ENCODE measurements at regions not wholly inside any gene's neighbourhood (a gene's known extent, or its start where the extent isn't known, plus 50 kb on each side); places are given as distances from the start of the nearest gene placed in this dataset.

DNA sequence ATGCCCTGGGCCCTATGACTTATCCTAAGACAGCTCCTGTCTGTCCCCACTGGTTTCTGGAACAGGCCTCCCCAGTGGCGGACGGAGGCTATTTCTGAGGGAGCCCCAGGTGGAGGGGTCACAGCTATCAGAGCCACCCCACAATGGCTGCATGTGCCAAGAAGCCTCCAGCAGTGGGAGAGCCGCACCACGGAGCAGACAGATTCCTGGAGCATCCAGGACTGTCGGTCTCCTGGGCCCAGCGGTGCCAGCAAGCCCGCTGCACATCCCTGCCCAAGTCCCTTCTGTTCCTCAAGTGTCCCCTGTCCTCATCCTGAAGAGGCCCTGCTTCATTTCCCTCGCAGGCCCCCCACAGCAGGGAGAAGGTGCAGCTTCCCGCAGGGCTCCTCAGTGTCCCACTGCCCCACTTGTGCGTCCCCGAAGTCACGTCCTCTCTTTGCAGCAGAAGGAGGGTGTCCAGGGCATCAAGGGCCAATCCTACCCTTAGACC, 193.0 kb upstream of the SHH start:
- no peak overlapping the region for H3K27ac ChIP-seq
- H3K4me3 ChIP-seq = no peak overlapping the region
- ATAC-seq (replicated peaks in 6 of 8) = no peak
- 77 to 100% (median 80%) methylated on average over 1 to 4 of the region's 12 CpGs; no CpG with 5 or more reads in 7 of the 10 experiments for WGBS, 10 experiments
- in situ Hi-C loops (cut with MboI; ENCODE audit: low pct_unique_long_range_greater_than_20kb in 2 of 9, low sequenced_read_pairs in 9 of 9, unreplicated experiment in 9 of 9) = no loop called here
- no peaks in the 10 kb centered on the region for H3K4me1 ChIP-seq (replicated peaks in 1 of 2)

DNA sequence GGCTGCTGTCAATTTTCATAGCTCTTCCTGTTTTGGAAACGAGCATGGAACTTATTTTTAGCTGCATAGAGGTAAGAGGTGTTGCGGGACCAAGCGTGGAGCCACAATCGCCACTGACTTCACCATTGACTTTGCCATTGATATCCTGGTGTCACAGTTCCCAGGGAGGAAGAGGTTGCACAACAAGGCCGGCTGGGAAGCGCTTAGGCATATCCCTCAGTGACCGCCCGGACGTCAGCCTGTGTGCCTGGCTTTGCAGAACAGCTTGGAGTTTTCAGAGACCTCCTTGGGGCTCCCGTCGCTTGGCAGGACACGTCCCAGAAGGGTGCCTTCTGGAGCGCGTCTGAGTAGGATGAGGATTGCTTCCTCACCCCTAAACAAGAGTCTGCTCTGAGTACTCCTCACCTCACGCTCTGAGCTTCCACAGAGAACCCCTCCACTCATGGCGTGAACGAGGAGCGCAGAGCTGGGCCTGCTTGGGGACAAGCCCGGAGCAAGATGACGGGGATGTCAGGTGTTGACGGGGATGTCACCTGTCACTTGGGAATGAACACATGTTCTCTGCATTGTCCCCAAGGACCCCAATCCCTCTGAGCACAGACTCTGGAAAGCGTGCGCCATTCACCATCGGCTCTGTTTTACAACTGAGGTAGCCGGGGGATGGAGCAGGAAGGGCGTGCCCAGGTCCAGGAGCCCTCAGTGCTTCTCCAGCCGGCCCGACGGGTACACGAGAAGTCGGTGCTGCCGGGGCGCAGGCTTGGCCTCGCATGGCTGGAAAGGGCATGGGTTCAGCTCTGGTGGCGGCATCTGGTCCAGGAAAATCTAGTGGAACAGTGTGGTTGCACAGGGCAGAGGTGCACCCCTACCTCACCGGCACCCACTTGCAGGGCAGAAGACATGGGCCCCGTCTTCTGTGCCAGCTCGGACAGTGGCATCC, 192.3 kb upstream of the SHH start:
- no peak overlapping the region for H3K27ac ChIP-seq
- in situ Hi-C loops (cut with MboI; ENCODE audit: low pct_unique_long_range_greater_than_20kb in 2 of 9, low sequenced_read_pairs in 9 of 9, unreplicated experiment in 9 of 9) = no loop called here
- no peak for ATAC-seq (replicated peaks in 6 of 8)
- H3K4me3 ChIP-seq = no peak overlapping the region
- WGBS, 10 experiments = 32 to 96% (median 75%) methylated on average over 3 to 22 of the region's 38 CpGs; no CpG with 5 or more reads in 4 of the 10 experiments
- H3K4me1 ChIP-seq (replicated peaks in 1 of 2) = no peaks in the 10 kb centered on the region

DNA sequence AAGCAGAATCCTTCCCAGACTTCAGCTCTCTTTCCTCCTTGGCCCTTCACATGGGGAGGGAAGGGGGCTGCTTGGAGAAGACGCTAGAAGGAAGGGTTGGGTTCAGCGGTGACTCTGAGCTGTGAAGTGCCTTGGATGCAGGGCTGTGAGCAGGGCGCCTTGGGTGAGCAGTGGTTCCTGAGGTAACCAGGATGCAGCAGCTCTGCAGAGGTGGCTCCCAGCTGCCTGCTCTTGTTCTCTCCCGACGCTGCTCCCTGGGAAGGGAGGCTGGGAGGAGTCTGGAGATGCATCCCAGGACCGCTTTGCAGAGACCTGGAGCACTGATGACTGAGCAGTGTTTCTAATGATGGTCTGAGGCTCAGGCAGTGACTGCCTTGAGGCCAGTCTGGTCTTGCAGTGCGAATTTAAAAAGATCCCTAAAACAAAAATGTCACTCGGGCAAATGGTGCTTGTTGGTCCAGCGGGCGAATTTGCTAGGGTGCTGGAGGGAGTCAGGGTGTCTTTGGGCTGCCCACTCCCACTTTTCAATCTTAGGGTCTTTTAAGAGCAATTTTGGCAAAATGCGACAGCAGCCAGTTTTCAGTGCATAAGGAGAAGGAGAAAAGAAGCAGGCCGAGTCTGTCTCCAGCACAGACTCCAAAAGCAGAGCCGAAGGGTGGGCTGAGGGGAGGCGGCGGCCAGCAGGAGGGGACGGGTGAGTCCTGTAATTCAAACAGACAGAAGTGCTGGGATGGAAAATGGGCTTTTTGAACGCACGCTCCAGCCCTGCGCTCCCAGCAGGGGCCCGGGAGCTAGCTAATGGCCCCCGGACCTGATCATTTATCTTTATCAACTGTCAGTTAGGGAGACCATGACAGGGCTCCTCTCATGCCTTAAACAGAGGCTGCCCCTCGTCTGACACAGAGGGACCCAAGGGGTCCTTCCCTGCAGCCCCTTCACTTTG, 191.2 kb upstream of the SHH start:
- in situ Hi-C loops (cut with MboI; ENCODE audit: low pct_unique_long_range_greater_than_20kb in 2 of 9, low sequenced_read_pairs in 9 of 9, unreplicated experiment in 9 of 9) = no loop called here
- no peak for ATAC-seq (replicated peaks in 6 of 8)
- 14 to 100% (median 67%) methylated on average over 1 to 8 of the region's 22 CpGs; no CpG with 5 or more reads in 3 of the 10 experiments for WGBS, 10 experiments
- no peaks in the 10 kb centered on the region for H3K4me1 ChIP-seq (replicated peaks in 1 of 2)
- no peak overlapping the region for H3K4me3 ChIP-seq
- no peak overlapping the region for H3K27ac ChIP-seq

DNA sequence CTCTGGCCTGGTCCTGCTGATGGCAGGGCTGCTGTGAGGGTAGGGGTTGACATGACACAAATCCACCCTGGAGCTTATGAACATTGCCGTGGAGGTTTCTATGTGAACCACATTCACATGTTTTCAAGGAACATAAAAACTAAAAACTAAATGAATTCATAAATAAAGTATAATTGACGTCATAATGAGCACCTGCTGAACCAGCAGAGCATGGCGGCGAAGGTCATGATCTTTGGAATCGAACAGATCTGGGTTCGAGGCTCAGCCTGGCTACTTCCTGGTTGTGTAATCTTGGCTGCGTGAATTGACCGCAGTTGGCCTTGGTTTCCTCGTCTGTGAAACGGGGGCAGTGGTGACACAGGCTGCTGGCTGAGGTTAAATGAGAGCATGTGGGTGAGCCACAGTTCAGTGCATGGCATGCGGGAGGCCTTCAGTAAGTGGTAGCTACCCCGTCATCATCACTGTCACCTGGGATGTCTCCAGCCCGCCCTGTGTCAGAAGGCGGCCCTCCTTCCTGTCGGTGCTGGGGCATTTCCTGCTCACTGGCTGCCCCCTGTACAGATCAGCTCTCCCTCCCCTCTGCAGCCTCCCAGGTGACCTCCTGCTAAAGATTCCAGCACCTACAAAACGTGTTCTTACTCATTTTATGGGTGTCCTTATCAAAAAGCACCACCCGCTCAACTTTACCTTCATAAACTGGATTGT, 190.3 kb upstream of the SHH start:
- Histone ChIP-seq H3K4me1 (replicated peaks in 1 of 2) (no peaks in the 10 kb centered on the region), H3K4me3 (no peak overlapping the region), H3K27ac (no peak overlapping the region)
- in situ Hi-C loops (cut with MboI; ENCODE audit: low pct_unique_long_range_greater_than_20kb in 2 of 9, low sequenced_read_pairs in 9 of 9, unreplicated experiment in 9 of 9) = no loop called here
- 14 to 100% (median 90%) methylated on average over 1 to 13 of the region's 17 CpGs; no CpG with 5 or more reads in 1 of the 10 experiments for WGBS, 10 experiments
- ATAC-seq (replicated peaks in 6 of 8) = no peak

DNA sequence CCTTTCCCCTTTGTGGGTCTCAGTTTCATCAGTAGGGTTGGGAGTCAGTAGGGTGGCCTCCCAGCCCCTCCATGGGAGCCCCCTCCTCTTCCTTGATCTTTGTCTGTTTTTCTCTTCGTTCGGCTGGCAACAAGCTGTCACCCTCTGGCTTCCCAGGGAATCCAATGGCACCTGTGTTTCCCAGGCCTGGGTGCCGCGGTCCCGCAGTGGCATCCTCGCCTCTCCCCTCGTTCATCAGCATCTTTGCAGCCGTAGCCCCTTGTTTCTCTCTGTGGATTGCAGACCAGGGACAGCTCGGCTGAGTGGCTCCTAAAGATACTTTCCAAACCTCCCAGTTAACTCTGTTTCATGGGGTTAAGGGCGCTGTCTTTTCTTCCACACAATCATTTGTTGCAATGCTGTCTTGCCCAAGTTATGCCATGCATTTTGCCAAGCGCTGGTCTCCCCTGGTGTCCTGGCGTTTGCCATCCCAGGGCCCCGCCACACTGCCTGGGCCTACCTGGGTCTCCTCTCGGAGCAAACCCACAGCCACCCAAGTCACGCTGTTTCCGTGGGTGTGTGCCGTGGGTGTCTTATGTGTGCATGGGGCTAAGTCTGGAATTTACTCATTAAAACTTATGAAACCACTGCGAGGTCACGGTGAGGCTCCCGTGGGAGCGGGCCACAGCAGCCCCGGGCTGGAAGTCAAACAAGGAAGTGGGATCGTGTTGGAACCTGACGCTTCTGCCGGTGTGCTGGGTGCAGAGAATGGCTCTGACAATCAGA, 189.4 kb upstream of the SHH start:
- in situ Hi-C loops (cut with MboI; ENCODE audit: low pct_unique_long_range_greater_than_20kb in 2 of 9, low sequenced_read_pairs in 9 of 9, unreplicated experiment in 9 of 9) = no loop called here
- no peaks in the 10 kb centered on the region for H3K4me1 ChIP-seq (replicated peaks in 1 of 2)
- no peak for ATAC-seq (replicated peaks in 6 of 8)
- H3K27ac ChIP-seq = no peak overlapping the region
- H3K4me3 ChIP-seq = no peak overlapping the region
- WGBS, 10 experiments = 20 to 100% (median 79%) methylated on average over 1 to 13 of the region's 25 CpGs; no CpG with 5 or more reads in 1 of the 10 experiments

DNA sequence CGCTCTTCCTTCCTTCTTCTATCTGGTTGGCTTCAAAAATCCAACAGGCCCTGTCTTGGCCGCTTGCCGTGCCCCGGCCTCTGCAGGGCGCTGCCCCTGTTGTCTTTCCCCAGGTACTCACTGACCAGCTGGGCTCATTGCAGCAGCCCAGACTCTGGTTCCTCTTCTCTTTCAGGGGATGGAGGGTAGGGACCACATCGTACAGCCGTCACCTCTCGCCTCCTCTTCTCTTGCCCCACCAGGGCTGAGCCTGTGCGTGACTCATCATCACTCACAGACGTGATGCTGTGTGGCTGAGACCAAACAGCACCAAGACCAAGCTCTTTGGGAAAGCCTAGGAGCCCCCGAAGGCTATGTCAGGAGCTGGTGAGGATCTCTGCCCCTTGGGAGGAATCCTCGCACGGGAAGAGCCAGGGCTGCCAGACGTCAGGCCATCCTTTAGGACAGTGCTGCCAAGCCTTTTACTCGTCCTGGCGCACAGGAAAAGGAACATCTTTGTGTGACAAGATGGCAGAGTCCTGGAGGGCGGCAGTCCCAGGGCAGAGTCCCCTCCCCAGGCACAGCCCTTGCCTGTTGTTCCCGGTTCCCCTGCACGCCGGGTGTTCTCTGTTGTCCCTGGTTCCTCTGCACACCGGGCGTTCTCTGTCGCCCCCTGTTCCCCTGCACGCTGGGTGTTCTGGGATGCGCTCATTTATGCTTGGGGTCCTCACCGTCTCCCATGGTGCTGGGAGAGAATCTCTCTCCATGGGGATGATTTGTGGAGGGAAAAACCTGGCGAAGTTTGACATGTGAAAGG, 188.5 kb upstream of the SHH start:
- Histone ChIP-seq H3K4me1 (replicated peaks in 1 of 2) (no peaks in the 10 kb centered on the region), H3K4me3 (no peak overlapping the region), H3K27ac (no peak overlapping the region)
- no peak for ATAC-seq (replicated peaks in 6 of 8)
- 0 to 83% (median 69%) methylated on average over 1 to 15 of the region's 27 CpGs; no CpG with 5 or more reads in 1 of the 10 experiments for WGBS, 10 experiments
- in situ Hi-C loops (cut with MboI; ENCODE audit: low pct_unique_long_range_greater_than_20kb in 2 of 9, low sequenced_read_pairs in 9 of 9, unreplicated experiment in 9 of 9) = no loop called here

DNA sequence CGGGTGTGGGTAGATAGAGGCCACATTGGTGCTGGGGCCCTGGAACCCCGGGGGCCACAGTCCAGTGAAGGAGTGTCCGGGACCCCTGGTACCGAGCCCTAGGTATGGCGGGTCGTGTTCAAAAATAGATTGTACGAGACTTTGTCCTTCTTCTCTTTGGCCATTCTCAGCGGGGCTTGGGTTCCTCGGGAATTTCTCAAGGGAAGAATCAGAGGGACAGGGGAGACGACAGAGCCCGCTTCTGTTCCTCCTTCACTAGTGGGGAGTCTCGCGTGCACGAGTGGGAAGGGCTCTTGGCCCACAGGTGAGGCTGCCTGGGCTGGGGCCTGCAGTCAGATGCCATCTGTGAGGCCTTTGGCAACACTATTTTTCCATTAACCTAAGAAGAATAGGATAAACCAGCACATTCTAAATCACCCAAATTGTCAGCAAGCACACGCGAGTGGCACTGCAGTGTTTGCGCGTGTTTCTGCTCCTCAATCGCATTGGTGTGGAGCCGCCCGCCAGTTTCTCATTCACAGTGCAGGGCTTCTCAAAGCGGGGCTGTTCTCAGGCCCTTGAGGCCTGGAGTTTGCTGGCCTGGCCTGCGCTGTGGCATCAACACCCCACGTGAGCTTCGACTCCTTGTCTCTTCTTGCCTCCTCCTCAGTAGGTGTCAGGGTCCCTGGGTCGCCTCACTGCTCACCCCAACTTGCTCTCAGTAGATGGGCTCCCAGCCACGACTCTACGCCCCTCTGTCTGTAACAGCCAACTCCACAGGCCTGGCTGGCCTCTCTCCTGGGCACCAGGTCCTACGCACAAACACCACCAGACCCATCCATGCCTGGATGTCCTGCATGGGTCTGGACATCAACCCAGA, 187.6 kb upstream of the SHH start:
- no peak for ATAC-seq (replicated peaks in 6 of 8)
- H3K4me3 ChIP-seq = no peak overlapping the region
- H3K27ac ChIP-seq = no peak overlapping the region
- no peaks in the 10 kb centered on the region for H3K4me1 ChIP-seq (replicated peaks in 1 of 2)
- in situ Hi-C loops (cut with MboI; ENCODE audit: low pct_unique_long_range_greater_than_20kb in 2 of 9, low sequenced_read_pairs in 9 of 9, unreplicated experiment in 9 of 9) = no loop called here
- WGBS, 10 experiments = 10 to 85% (median 80%) methylated on average over 4 to 16 of the region's 29 CpGs; no CpG with 5 or more reads in 5 of the 10 experiments

DNA sequence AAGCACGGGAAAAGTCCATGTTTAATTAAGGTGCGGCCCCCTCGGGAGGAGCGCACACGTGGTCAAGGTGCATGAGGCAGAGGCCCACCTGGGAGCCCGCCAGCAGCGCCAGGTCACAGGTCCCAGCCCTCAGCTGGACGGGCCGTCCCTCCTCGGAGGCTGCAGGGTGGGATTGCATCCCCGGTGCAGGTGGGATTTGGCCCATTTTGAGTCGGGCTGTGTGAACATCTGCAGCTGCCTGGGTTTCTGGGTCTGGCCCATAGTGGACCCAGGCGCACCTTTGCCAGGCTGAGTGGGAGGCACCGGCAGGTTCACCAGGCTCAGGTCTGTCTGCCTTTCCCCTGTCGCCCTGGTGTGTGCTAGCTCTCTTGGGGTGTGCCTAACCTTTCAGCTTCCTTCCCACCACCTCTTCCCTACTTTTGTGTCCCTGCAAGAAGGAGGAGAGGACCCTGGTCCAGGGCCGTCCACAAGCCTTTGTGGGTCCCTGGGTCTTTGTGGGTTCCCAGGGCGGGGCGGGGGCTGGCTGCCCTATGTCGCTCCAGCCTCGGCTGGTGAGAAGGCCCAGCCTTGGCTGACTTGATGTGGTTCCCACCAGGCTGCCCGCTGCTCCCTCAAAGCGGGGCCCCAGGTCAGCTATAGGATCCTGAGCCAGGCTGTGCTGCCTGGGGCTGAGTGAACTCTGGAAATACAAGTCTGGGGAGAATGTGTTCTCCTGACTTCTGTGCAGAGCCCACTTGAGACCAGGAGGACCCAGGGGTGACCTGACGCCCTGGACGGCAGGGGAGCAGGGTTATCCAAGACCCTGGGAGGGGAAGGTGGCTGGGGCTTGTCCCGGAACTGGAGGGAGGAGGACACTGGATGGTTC, 186.7 kb upstream of the SHH start:
- in situ Hi-C loops (cut with MboI; ENCODE audit: low pct_unique_long_range_greater_than_20kb in 2 of 9, low sequenced_read_pairs in 9 of 9, unreplicated experiment in 9 of 9) = no loop called here
- 0 to 100% (median 73%) methylated on average over 1 to 7 of the region's 25 CpGs; no CpG with 5 or more reads in 3 of the 10 experiments for WGBS, 10 experiments
- Histone ChIP-seq H3K4me3 (no peak overlapping the region), H3K4me1 (replicated peaks in 1 of 2) (no peaks in the 10 kb centered on the region), H3K27ac (no peak overlapping the region)
- ATAC-seq (replicated peaks in 6 of 8) = no peak

DNA sequence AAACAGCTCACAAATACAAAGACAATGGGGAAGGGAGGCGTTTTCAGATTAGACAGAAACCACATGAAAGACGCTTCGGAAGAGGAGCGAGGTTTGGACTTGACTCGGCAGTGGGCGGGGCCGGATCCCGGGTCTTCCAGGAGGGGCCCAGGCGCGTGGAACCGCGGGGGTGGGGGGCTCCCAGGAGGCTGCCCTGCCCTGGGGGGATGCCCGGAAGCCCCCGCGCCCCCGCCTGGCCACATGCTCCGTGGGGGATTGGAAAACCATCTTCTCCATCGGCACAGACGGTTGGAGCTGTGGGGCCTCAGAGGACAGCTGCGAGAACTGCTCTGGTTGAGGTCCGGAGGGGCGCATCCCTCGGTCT, 186.0 kb upstream of the SHH start:
- Histone ChIP-seq H3K27ac (no peak overlapping the region), H3K4me3 (no peak overlapping the region), H3K4me1 (replicated peaks in 1 of 2) (no peaks in the 10 kb centered on the region)
- no peak for ATAC-seq (replicated peaks in 6 of 8)
- 90 to 100% methylated on average over 1 to 5 of the region's 23 CpGs; no CpG with 5 or more reads in 8 of the 10 experiments for WGBS, 10 experiments
- in situ Hi-C loops (cut with MboI; ENCODE audit: low pct_unique_long_range_greater_than_20kb in 2 of 9, low sequenced_read_pairs in 9 of 9, unreplicated experiment in 9 of 9) = no loop called here
